Body of pancreas (tissue), 4 donors: ENCODE measurements at regions not wholly inside any gene's neighbourhood (a gene's known extent, or its start where the extent isn't known, plus 50 kb on each side); places are given as distances from the start of the nearest gene placed in this dataset.

Source experiments
- ATAC-seq: fragments of 150-250 bp; one replicate; pipeline ENCODE4 v1.9.1; 2016
- DNase-seq, 4 donors: peaks; one replicate each; pipeline ENCODE4 v3.0.0-alpha.2; 2019
- H3K27ac ChIP-seq, 4 donors: fragments of 200-600 bp; sonication (generic); 1 replicate in 3 of 4; 2 replicates in 1 of 4; pipeline versions ENCODE4 v1.5.1 to v1.6.1; 2016 to 2019; ENCODE audit warnings: mild to moderate bottlenecking in 1 of 4, mixed read lengths in 1 of 4, moderate library complexity in 1 of 4
- H3K27me3 ChIP-seq, 2 donors: fragments of 200-600 bp; sonication (generic); one replicate each; pipeline ENCODE4 v1.6.0; 2016; ENCODE audit warnings: mild to moderate bottlenecking in 1 of 2
- H3K36me3 ChIP-seq, 2 donors: fragments of 200-600 bp; sonication (generic); replicated peaks in 1 of 2; 2 replicates each; pipeline ENCODE4 v1.5.1; 2016; ENCODE audit warnings: low read depth in 2 of 2; ENCODE audit not compliant: insufficient read depth in 1 of 2
- H3K4me1 ChIP-seq: fragments of 200-600 bp; sonication (generic); one replicate; pipeline ENCODE4 v1.6.0; 2016
- H3K4me3 ChIP-seq, 2 donors: fragments of 200-600 bp; sonication (generic); 1 replicate in 1 of 2; 2 replicates in 1 of 2; pipeline ENCODE4 v1.5.1; 2016 to 2019
- H3K9me3 ChIP-seq, 3 donors: fragments of 200-600 bp; sonication (generic); 1 replicate in 2 of 3; 2 replicates in 1 of 3; pipeline ENCODE4 v1.5.1; 2016
- CTCF ChIP-seq, 7 experiments: fragments of 450-650 bp in 4 of 7; fragments of 200-600 bp in 3 of 7; sonication (generic) in 3 of 7; IDR thresholded peaks; one replicate each; pipeline ENCODE4 v1.5.1; 2016 to 2019; ENCODE audit warnings: antibody characterized with exemption in 7 of 7
- POLR2A ChIP-seq, 3 donors: fragments of 450-650 bp; IDR thresholded peaks; one replicate each; pipeline ENCODE4 v1.6.1; 2016; ENCODE audit warnings: antibody characterized with exemption in 3 of 3, mild to moderate bottlenecking in 2 of 3
- WGBS, 2 donors: methylation state at CpG; one replicate each; pipeline ENCODE4 v1.1.5; 2017; 5-methylcytosine and 5-hydroxymethylcytosine counted together
- intact Hi-C: fragments of 100-400 bp; cut with DNase I; formaldehyde crosslinking; loops from one replicate; pipeline ENCODE4 v1.15.1; 2023

- intact Hi-C loops: no loop called here
- 46 to 52% methylated on average over 4 of the region's 4 CpGs for WGBS, 2 donors
- TF ChIP-seq CTCF (IDR thresholded peaks at IDR 0.05) (no peak), POLR2A (IDR thresholded peaks at IDR 0.05) (no peak)
- Histone ChIP-seq H3K36me3 (no peaks in the 10 kb centered on the region), H3K27me3 (no peaks in the 10 kb centered on the region), H3K9me3 (no peaks in the 10 kb centered on the region), H3K4me1 (no peaks in the 10 kb centered on the region), H3K4me3 (no peak overlapping the region), H3K27ac (peak overlapping the region in 2 of 4 donors; percentile 6 to 29)
- DNase-seq: no peak
- ATAC-seq: no peak
Measured at GRCh38 chr2:64840426-64840881, 148.7 kb upstream of the SLC1A4 start.

- Histone ChIP-seq H3K27me3 (no peaks in the 10 kb centered on the region), H3K4me3 (no peak overlapping the region), H3K36me3 (no peaks in the 10 kb centered on the region), H3K4me1 (no peaks in the 10 kb centered on the region), H3K9me3 (no peaks in the 10 kb centered on the region), H3K27ac (no peak overlapping the region)
- no peak for DNase-seq
- WGBS, 2 donors: 49 to 60% methylated on average over 2 of the region's 2 CpGs
- intact Hi-C loops: no loop called here
- ATAC-seq: no peak
- no peak for TF ChIP-seq CTCF (IDR thresholded peaks at IDR 0.05)
- no peak for TF ChIP-seq POLR2A (IDR thresholded peaks at IDR 0.05)
Measured at GRCh38 chr2:64841461-64841860, 147.7 kb upstream of the SLC1A4 start.

- 87 to 96% methylated on average over 5 of the region's 5 CpGs for WGBS, 2 donors
- no peak for TF ChIP-seq POLR2A (IDR thresholded peaks at IDR 0.05)
- TF ChIP-seq CTCF (IDR thresholded peaks at IDR 0.05): no peak
- no peak for ATAC-seq
- no peaks in the 10 kb centered on the region for H3K36me3 ChIP-seq
- no peaks in the 10 kb centered on the region for H3K27me3 ChIP-seq
- no peak overlapping the region for H3K27ac ChIP-seq
- H3K9me3 ChIP-seq: no peaks in the 10 kb centered on the region
- DNase-seq: no peak
- H3K4me1 ChIP-seq: no peaks in the 10 kb centered on the region
- H3K4me3 ChIP-seq: no peak overlapping the region
- intact Hi-C loops: no loop called here
Measured at GRCh38 chr2:64842030-64842429, 147.2 kb upstream of the SLC1A4 start.

- intact Hi-C loops: no loop called here
- Histone ChIP-seq H3K36me3 (no peaks in the 10 kb centered on the region), H3K4me1 (no peaks in the 10 kb centered on the region), H3K9me3 (no peaks in the 10 kb centered on the region), H3K4me3 (no peak overlapping the region), H3K27me3 (no peaks in the 10 kb centered on the region), H3K27ac (no peak overlapping the region)
- TF ChIP-seq CTCF (IDR thresholded peaks at IDR 0.05) (no peak), POLR2A (IDR thresholded peaks at IDR 0.05) (no peak)
- 88 to 93% methylated on average over 2 of the region's 2 CpGs for WGBS, 2 donors
- no peak for ATAC-seq
- DNase-seq: no peak
Measured at GRCh38 chr2:64844087-64844486, 145.1 kb upstream of the SLC1A4 start.

GRCh38 chr2:64845273-64845905 is 143.8 kb upstream of the SLC1A4 start:
- ATAC-seq (no peak), DNase-seq (no peak)
- 78 to 85% methylated on average over 2 of the region's 2 CpGs for WGBS, 2 donors
- Histone ChIP-seq H3K36me3 (no peaks in the 10 kb centered on the region), H3K27ac (no peak overlapping the region), H3K9me3 (no peaks in the 10 kb centered on the region), H3K27me3 (no peaks in the 10 kb centered on the region), H3K4me1 (no peaks in the 10 kb centered on the region), H3K4me3 (no peak overlapping the region)
- intact Hi-C loops: no loop called here
- no peak for TF ChIP-seq POLR2A (IDR thresholded peaks at IDR 0.05)
- TF ChIP-seq CTCF (IDR thresholded peaks at IDR 0.05): no peak
